Esophagus squamous epithelium (tissue), 5 donors: ENCODE measurements at regions not wholly inside any gene's neighbourhood (a gene's known extent, or its start where the extent isn't known, plus 50 kb on each side); places are given as distances from the start of the nearest gene placed in this dataset.
"Not testable (repeated sequence)": the region's sequence is repeated elsewhere in the genome, so short reads cannot be mapped to it uniquely, and the experiment has no call there.

Experiments used
- DNase-seq: peaks from one replicate; lab custom pipeline; 2025; lab: John Stamatoyannopoulos, UW
- H3K27ac ChIP-seq, 4 donors: fragments of 200-600 bp; sonication (generic); one replicate each; pipeline ENCODE4 v1.5.1; 2016 to 2019; ENCODE audit warnings: mild to moderate bottlenecking in 1 of 4
- H3K27me3 ChIP-seq, 4 donors: fragments of 200-600 bp; sonication (generic); 1 replicate in 3 of 4; 2 replicates in 1 of 4; pipeline versions ENCODE4 v1.5.1 to v1.6.0; 2017 to 2021; ENCODE audit warnings: antibody characterized with exemption in 1 of 4
- H3K36me3 ChIP-seq, 3 donors: fragments of 200-600 bp; sonication (generic); one replicate each; pipeline ENCODE4 v1.5.1; 2016 to 2019
- H3K4me1 ChIP-seq, 3 donors: fragments of 200-600 bp; sonication (generic); one replicate each; pipeline ENCODE4 v1.5.1; 2017 to 2019
- H3K4me3 ChIP-seq, 4 donors: fragments of 200-600 bp; sonication (generic); 1 replicate in 3 of 4; 2 replicates in 1 of 4; pipeline ENCODE4 v1.5.1; 2016 to 2019; ENCODE audit warnings: mild to moderate bottlenecking in 2 of 4, moderate library complexity in 1 of 4
- H3K9me3 ChIP-seq, 3 donors: fragments of 200-600 bp; sonication (generic); one replicate each; pipeline ENCODE4 v1.5.1; 2016 to 2019
- POLR2A ChIP-seq, 4 donors: fragments of 450-650 bp; IDR thresholded peaks; one replicate each; pipeline ENCODE4 v1.6.1; 2017; ENCODE audit warnings: antibody characterized with exemption in 4 of 4, mild to moderate bottlenecking in 4 of 4, moderate library complexity in 3 of 4
- whole genome bisulfite sequencing, 2 donors: methylation state at CpG; one replicate each; pipeline ENCODE4 v1.1.5; 2018; 5-methylcytosine and 5-hydroxymethylcytosine counted together
- intact Hi-C: fragments of 100-400 bp; cut with DNase I; formaldehyde crosslinking; loops from one replicate; pipeline ENCODE4 v1.15.0; 2022
- TF ChIP-seq, protein P1 (sequence below), 6 experiments: fragments of 450-650 bp in 4 of 6; fragments of 200-600 bp in 2 of 6; sonication (generic) in 2 of 6; IDR thresholded peaks; one replicate each; pipeline ENCODE4 v1.5.1; 2016 to 2019; ENCODE audit warnings: antibody characterized with exemption in 6 of 6, mild to moderate bottlenecking in 4 of 6, moderate library complexity in 4 of 6
- donor health status: DM: yes; HTN: yes; CAD: no.

GRCh38 chr5:138686668-138687067 lies 66.6 kb upstream of the CTNNA1 start:
- no peak overlapping the region for H3K4me3 ChIP-seq
- no peak for DNase-seq
- no peak overlapping the region for H3K27ac ChIP-seq
- peaks cover 0 to 10% (median 0%) of the 10 kb centered on the region in 3 donors for H3K4me1 ChIP-seq
- WGBS, 2 donors, result 23 to 40% methylated on average over 4 of the region's 4 CpGs
- no peaks in the 10 kb centered on the region for H3K27me3 ChIP-seq
- H3K36me3 ChIP-seq, result no peaks in the 10 kb centered on the region
- TF ChIP-seq, protein P1, sequence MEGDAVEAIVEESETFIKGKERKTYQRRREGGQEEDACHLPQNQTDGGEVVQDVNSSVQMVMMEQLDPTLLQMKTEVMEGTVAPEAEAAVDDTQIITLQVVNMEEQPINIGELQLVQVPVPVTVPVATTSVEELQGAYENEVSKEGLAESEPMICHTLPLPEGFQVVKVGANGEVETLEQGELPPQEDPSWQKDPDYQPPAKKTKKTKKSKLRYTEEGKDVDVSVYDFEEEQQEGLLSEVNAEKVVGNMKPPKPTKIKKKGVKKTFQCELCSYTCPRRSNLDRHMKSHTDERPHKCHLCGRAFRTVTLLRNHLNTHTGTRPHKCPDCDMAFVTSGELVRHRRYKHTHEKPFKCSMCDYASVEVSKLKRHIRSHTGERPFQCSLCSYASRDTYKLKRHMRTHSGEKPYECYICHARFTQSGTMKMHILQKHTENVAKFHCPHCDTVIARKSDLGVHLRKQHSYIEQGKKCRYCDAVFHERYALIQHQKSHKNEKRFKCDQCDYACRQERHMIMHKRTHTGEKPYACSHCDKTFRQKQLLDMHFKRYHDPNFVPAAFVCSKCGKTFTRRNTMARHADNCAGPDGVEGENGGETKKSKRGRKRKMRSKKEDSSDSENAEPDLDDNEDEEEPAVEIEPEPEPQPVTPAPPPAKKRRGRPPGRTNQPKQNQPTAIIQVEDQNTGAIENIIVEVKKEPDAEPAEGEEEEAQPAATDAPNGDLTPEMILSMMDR (IDR thresholded peaks at IDR 0.05), result no peak
- no peak for TF ChIP-seq POLR2A (IDR thresholded peaks at IDR 0.05)
- H3K9me3 ChIP-seq, result peaks cover 0 to 6% (median 0%) of the 10 kb centered on the region in 3 donors
- intact Hi-C loops, result no loop called here

DNA sequence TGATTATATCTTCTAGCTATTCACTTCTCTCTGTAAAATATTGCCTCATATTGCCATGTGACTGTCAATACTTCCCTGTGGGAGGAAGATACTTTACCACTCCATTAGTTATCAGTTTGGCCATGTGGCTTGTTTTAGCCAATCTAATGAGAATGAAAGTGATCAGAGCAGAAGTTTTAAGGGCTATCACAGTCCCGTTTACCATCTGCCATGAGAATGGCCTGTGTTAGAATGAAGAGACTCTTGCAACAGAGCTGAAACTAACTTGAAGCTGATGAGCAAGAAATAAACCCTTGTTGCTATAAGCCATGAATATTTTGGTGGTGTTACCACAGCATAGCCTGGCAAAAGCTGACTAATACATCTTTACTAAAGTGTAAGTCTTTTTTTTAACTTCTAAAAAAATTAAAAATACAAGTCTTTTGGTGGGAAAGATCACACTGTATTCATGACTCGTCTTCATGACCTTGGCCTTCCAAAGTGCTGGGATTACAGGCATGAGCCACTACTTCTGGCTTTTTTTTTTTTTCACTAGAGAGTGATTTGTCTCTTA lies 68.0 kb upstream of the CTNNA1 start:
- Histone ChIP-seq H3K4me1 (peaks cover 0 to 10% (median 0%) of the 10 kb centered on the region in 3 donors), H3K9me3 (peaks cover 0 to 6% (median 0%) of the 10 kb centered on the region in 3 donors), H3K4me3 (no peak overlapping the region), H3K27ac (no peak overlapping the region), H3K36me3 (no peaks in the 10 kb centered on the region), H3K27me3 (no peaks in the 10 kb centered on the region)
- no peak for DNase-seq
- TF ChIP-seq, protein P1 (IDR thresholded peaks at IDR 0.05), result no peak
- TF ChIP-seq POLR2A (IDR thresholded peaks at IDR 0.05), result no peak
- intact Hi-C loops, result no loop called here
- 28 to 39% methylated on average over 2 of the region's 2 CpGs for WGBS, 2 donors

- H3K36me3 ChIP-seq, DNase-seq, H3K27me3 ChIP-seq, H3K4me1 ChIP-seq, H3K9me3 ChIP-seq, intact Hi-C loops, H3K27ac ChIP-seq, H3K4me3 ChIP-seq: not testable (repeated sequence)
- WGBS, 2 donors, result 69 to 70% methylated on average over 3 of the region's 4 CpGs
Measured at GRCh38 chr5:138682462-138682861, 70.8 kb upstream of the CTNNA1 start.

GRCh38 chr5:138678826-138679225 lies 74.4 kb upstream of the CTNNA1 start:
- H3K27me3 ChIP-seq, DNase-seq, H3K36me3 ChIP-seq, intact Hi-C loops, H3K4me1 ChIP-seq, H3K9me3 ChIP-seq, H3K27ac ChIP-seq, H3K4me3 ChIP-seq: not testable (repeated sequence)
- 96% methylated on average over 3 of the region's 3 CpGs for WGBS, 2 donors

DNA sequence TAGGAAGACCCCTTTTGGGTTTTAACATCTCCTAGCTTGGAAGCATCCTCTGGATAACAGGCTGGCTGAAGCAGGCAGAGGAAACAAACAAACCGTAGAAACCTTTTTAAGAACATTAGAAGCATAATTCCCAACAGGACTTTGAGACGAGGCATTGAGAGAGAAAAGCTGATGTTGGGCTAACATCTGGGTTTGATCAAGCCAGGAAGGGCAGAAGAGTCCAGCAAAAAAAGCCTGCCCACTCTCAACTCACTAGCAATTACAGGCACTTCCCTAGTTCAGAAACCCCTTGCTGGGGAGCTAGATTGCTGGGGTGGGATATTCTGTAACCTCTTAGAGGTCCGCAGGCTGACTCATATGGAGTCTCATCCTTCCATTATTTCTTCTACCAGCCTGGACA lies 75.4 kb upstream of the CTNNA1 start:
- H3K4me1 ChIP-seq, result no peaks in the 10 kb centered on the region
- TF ChIP-seq, protein P1 (IDR thresholded peaks at IDR 0.05), result no peak
- TF ChIP-seq POLR2A (IDR thresholded peaks at IDR 0.05), result no peak
- no peak for DNase-seq
- H3K27me3 ChIP-seq, result no peaks in the 10 kb centered on the region
- intact Hi-C loops, result no loop called here
- H3K9me3 ChIP-seq, result peaks cover 0 to 4% (median 0%) of the 10 kb centered on the region in 3 donors
- no peaks in the 10 kb centered on the region for H3K36me3 ChIP-seq
- no peak overlapping the region for H3K27ac ChIP-seq
- 40 to 77% methylated on average over 2 to 3 of the region's 3 CpGs for WGBS, 2 donors
- no peak overlapping the region for H3K4me3 ChIP-seq

DNA sequence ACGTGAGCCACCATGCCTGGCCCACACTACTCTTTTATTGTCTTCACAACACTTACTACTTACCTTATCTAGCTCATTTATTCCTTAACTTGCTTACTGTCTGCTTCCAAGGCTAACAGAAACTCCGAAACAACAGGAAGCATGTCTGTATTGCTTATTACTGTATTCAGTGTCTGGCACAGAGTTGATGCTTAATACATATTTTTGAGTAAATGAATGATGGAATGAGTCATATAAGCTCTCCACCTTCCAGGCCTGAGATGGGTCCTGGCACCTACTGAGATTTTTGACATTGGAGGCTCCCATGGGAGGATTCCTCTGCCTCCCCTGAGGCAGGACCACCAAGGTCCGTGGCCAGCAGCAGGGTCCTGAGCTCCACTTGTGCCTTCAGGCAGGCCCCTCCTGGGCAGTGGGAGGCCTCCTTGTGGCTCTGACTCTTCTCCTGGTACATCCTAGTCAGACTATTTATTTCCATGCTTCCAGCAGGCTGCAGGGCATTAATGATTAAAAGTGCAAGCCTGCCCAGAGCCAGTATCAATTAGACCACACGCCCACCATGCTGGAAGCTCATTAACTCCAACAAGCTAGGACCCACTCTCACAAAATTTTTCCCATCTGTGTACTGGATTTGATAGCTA lies 76.5 kb upstream of the CTNNA1 start:
- H3K4me1 ChIP-seq, result no peaks in the 10 kb centered on the region
- no peak overlapping the region for H3K4me3 ChIP-seq
- H3K27ac ChIP-seq, result no peak overlapping the region
- intact Hi-C loops, result no loop called here
- H3K9me3 ChIP-seq, result peaks cover 0 to 4% (median 0%) of the 10 kb centered on the region in 3 donors
- no peaks in the 10 kb centered on the region for H3K27me3 ChIP-seq
- TF ChIP-seq, protein P1 (IDR thresholded peaks at IDR 0.05), result no peak
- TF ChIP-seq POLR2A (IDR thresholded peaks at IDR 0.05), result no peak
- no peaks in the 10 kb centered on the region for H3K36me3 ChIP-seq
- DNase-seq, result no peak
- 40 to 72% methylated on average over 3 to 4 of the region's 4 CpGs for WGBS, 2 donors
